GM18519 (cell line): ENCODE measurements at regions not wholly inside any gene's neighbourhood (a gene's known extent, or its start where the extent isn't known, plus 50 kb on each side); places are given as distances from the start of the nearest gene placed in this dataset.
"Not testable (repeated sequence)": the region's sequence is repeated elsewhere in the genome, so short reads cannot be mapped to it uniquely, and the experiment has no call there.

Source experiments
- ATAC-seq: cut with Tn5 transposase; IDR thresholded peaks from one replicate; pipeline ENCODE4 v1.9.1; 2021; ENCODE audit warnings: mild to moderate bottlenecking, moderate library complexity; ENCODE audit not compliant: unreplicated experiment, low FRiP score

DNA sequence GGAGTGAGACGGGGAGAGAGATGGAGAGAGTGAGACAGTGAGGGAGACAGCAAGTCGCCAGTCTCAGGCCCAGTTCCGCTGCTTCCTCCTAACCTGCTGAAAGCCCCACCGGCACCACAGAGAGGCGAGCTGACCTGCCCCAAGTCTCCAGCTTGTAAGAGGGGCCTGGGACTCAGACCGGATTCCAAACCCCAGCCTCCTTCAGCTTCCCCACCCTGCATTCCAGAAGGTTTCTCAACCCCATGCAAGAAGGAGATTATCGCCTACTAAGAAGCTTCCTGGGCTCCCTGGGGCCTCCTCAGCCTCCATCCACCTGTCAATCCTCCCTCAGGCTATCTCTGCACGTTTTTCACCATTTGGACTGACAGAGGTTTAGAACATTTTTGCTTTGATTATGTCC is 173.1 kb upstream of the RAB6C start:
- ATAC-seq = no peak

DNA sequence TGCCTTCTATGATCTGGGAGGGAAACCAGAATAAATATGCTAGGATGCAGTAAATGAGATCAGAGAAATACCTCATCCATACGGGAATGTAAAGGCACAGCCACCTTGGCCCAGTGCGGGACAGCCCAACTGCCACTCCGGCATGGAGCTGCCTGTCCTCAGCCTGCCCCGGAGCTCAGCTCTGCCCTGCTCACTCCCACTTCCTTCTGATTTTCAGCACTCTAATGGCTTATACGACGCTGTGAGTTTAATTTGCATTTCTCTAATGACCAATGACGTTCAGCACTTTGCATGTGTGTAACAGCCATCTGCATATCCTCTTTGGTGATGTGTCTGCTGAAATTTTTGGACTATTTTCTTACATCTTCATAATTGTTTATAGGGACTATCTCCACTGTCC is 172.5 kb upstream of the RAB6C start:
- no peak for ATAC-seq

DNA sequence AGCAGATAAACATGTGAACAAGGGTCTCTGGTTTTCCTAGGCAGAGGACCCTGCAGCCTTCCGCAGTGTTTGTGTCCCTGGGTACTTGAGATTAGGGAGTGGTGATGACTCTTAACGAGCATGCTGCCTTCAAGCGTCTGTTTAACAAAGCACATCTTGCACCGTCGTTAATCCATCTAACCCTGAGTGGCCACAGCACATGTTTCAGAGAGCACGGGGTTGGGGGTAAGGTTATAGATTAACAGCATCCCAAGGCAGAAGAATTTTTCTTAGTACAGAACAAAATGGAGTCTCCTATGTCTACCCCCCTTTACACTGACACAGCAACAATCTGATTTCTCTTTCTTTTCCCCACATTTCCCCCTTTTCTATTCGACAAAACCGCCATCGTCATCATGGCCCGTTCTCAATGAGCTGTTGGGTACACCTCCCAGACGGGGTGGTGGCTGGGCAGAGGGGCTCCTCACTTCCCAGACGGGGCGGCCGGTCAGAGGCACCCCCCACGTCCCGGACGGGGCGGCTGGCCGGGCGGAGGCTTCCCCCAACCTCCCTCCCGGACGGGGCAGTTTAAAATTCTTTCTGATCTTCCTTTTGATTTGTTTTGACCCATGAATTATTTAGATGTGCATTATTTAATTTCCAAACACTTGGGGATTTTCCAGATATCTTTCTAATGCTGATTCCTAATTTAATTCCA is 171.7 kb upstream of the RAB6C start:
- ATAC-seq = not testable (repeated sequence)

DNA sequence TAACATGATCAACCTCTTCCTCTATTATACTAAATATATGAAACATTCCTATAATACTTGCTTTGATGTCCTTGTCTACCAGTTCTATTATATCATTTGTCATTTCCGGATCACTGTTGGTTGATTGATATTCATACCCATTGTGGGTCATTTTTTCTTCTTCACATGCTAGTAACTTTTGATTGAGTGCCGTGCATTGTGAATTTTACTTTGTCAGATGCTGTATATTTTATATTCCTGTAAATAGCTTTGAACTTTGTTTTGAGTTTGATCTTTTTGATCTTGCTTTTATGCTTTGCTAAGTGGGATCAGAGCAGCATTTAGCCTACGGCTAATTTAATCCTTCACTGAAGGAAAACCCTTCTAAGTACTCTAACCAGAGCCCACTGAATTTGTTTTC is 168.9 kb upstream of the RAB6C start:
- ATAC-seq = no peak

DNA sequence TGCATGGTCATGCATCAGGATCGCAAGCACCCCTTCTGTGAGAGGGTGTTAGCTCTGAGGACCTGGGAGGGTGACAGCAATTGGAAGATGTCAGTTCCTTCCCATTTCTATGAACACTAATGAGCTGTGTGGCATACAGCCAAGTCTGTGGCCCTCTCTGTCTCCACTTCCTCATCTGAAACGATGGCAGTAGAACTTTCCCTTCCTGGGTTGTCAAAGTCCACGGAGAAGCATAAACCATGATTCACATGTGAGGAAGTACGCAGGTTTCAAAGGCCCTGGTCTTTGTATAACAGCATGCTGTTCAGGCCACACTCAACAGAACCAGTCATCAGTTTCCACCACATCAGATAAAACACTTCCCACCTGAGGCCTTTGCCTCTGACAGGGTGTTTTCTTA is 167.4 kb upstream of the RAB6C start:
- peak; percentile 67 for ATAC-seq

DNA sequence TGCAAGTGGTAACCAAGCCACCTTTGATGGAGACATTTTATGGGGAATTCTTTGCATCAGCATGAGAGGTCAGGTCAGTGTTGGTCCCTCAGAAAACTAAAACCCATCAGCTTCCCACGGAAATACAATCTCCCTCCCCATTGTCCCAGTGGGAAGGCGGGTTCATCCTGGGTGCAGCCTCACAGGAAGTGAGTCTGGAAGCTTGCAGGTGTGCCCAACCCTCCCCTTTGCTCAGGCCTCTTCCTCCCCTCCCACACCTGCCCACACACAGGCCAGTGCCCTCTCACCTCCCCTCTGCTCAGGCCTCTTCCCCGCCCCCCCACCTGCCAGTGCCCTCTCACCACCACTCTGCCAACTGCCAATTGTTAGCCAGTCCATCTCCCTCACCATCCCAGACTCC is 166.8 kb upstream of the RAB6C start:
- ATAC-seq = no peak

DNA sequence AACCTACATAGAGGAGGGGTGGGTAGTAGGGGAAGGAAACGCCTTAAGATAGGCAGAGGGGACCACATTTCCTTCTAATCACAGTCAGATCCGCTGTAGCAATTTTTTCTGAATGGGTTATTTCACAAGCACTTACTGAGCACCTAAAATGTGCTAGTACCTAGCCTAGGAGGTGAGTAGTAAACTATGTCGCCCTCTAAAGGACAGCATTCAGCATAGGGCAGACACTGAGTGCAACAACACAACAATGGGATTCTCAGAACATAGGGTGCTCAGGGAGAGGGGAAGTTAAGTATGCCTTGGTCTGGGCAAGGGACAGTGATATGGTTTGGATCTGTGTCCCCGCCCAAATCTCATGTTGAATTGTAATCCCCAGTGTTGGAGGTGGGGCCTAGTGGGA is 166.1 kb upstream of the RAB6C start:
- no peak for ATAC-seq

DNA sequence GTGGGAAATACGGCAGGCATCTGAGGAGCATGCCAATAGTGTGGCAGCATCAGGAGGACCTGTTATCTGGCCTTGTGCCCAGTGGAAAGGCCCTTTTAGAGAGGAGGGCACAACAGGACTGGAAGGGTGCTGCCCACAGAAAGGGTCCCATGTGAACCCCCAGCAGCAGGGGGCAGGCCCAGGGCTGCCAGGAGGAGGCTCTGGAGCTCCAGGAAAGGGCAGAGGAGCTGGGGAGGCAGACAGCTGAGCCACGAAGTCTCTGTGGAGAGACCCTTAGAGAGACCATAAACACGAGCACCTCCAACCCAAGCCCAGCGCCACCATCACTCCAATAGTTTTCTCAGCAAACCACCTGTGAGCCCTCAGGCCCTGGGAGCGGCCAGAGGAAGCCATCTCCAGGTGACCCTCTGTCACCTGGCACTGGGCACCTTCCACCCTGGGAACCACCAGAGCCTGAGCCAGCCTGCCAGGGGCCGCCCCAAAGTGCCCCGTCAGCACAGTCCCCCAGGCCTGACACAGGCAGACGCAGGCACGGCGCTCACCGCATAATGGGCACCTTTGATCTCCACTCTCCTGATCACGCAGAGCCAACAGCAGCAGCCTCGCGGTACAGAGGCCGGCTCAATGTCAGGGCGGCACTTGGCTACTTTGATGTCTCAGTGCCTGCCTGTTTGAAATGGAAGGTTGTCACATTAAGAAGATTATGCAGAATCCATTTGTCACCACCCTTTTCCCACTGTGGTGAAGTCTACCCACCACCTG is 162.5 kb upstream of the RAB6C start:
- ATAC-seq = no peak

DNA sequence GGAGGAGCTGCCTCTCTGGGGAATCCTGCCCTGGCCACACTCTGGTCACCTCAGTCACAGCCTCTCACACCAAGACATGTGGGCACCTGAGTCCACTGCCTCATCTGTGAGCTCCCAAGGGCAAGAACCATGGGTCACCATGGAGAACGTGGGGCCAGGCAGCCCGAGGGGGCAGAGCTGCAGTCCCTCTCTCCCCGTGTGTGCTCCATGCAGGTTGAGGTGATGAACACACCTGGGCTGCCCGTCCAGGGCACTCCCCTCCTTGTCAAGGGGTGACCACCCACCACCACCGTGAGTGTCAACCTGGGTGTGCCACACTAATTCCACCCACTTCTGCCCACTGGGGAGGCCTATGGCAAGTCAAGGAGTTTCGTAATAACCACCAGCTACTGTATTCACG is 159.6 kb upstream of the RAB6C start:
- no peak for ATAC-seq

DNA sequence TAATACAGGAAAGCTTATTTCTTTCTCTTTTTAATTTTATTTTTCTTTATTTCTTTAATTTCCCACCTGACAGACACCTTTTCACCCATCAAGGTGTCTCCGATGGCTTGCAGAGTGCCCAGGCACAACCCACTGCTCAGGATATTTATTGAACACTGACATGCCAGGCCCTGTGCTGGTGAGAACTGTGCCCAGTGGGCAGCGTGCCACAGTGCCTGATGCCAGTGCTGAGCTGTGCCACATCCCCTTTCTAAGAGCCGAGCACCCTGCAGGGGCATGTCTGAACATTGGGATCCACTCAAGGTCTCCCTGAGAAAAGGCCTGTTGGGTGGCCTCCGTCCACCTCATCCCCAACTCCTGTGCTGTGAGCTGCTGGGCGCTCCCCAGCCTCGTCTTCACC is 158.6 kb upstream of the RAB6C start:
- ATAC-seq = no peak

DNA sequence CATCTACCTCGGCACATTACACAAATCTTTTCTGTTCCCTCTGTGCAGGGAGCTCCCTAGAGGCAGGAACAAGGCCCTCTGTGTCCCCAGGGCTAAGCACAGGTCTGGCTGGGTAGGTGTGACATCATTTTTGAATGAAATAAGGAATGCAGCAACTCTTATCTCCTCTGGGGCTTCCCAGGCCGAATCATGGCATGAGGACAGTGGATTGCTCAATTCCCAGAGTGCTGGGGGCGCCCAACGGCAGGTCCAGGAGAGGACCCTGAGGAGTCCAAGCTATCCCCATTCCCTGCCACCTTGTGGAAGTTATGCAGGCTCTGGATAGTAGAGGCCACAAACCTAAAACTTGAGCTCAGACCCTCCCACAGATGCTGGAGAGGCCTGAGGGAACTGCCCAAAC is 158.0 kb upstream of the RAB6C start:
- no peak for ATAC-seq

DNA sequence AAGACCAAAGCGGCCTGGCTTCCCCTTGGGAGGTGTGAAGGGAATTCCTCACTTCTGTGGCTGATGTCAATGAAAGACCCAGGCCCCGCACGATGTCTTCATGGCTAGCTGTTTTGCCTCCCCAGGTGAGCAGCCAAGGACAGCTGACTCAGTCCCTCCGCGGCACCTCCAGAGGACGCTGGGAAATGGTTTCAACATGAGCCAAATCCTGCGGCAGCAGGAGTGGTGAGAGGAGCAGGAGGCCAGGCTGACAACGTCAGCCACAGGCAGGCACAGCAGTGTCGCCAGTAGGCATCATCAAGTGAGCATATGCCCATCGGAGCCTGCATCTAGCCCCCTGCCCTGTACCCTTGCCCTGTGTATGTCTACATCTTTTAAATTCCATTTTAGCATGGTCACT is 156.4 kb upstream of the RAB6C start:
- no peak for ATAC-seq

DNA sequence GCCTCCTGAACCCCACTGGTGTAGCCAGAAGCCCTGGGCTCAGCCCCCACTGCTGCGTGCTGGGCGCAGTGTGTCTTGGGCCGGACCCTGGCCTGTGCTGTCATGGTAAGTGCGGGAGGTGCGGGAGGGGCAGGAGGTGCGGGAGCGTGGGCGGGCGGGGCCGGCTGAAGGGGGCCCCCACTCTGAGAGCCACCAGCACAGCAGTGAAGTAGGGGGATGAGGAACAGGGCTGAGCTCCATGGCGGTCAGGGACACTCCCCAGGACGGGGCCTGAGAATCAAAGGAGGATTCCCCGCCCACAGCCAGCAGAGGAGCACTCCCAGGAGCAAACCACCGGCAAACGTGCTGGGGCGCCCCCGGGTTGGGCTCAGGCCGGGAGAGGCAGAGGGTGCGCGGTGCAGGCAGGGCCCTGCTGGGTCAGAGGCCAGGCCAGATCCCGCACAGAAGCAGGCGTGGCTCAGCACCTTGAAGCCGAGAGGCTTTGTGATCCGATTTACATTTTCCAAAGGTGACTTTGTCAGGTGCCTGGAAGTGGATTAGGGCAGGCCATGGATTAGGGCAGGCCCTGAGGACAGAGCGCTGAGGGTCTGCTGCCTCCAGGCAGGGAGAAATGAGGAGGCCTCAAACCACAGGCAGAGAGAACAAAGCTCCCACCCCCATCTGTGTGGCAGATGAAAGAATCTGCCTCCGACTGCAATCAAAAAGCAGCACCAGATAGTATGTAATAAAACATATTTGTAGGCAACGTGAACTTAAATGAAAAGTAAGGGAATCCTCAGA is 152.0 kb upstream of the RAB6C start:
- ATAC-seq = no peak

DNA sequence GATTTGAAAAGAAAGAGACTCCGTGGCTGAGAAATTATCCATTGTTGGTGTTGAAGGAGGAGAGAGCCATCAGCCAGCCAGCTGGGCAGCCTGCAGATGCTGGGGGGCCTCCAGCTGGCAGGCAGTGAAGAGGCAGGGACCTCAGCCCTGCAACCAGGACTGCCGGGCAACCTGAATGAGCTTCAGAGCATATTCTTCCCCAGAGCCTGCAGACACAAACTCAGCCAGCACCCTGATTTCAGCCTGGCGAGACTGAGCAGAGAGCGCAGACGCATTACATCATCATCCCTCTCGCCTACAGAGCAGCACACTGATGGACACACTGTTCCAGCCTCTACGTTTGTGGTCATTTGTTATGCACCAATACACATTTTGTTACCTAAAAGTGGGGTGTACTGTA is 150.7 kb upstream of the RAB6C start:
- ATAC-seq = no peak

DNA sequence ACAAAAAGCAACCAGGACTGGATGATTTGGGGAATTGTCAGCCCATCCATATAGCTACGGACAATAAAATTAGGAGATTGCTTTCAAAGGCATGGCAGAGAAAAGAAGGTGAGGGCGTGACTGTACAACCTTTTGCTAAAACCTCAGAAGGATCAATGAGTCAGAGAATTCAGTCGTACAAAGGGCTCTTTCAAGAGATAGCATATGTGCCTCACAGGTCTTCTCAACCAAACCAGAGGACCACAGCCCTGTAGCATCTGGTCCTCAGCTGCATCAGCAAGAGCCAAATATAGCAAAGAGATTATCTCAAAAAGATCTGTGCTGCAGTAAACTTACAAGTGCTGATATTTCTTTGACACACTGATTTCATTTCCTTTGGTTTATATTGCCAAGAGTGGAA is 149.9 kb upstream of the RAB6C start:
- no peak for ATAC-seq

DNA sequence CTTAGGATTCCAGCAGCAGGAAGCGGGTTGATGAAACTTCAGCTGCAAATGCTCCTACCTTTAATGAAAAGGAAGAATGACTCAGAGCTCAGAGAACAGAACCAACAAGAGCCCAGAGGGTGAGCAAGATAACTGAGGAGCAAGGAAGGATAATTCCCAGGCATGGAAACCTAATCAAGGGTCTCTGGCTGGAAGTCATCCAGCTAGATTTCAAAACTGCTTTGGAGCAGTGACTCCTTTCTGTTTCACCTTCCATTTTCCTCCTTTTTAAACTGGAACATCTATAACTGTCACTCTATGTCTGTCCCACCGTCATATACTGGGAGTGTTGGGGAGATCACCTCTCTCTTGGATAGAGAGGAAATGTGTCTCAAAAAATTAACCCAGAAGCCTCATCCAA is 148.4 kb upstream of the RAB6C start:
- ATAC-seq = no peak

DNA sequence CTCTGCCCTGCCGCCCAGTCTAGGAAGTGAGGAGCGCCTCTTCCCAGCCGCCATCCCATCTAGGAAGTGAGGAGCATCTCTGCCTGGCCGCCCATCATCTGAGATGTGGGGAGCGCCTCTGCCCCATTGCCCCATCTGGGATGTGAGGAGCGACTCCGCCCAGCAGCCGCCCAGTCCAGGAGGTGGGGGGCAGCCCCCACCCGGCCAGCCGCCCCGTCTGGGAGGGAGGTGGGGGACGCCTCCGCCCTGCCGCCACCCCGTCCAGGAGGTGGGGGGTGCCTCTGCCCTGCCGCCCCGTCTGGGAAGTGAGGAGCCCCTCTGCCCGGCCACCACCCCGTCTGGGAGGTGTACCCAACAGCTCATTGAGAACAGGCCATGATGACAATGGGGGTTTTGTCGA is 146.0 kb upstream of the RAB6C start:
- ATAC-seq = not testable (repeated sequence)

DNA sequence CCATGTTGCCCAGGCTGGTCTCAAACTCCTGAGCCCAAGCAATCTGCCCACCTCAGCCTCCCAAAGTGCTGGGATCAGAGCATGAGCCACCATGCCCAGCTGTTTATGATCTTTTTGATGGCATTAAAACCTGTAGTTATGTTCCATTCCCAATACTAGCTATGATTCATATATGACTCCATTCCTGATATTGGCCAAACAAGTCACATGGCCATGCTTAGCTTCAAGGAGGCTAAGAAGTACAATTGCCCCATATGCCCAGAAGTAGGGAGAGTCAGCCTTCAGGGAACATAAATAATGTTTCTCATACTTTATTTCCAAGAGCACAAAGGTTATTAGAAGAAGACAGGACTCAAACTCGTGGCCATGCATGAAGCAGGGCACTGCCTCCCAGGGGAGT is 132.4 kb upstream of the RAB6C start:
- ATAC-seq = no peak

DNA sequence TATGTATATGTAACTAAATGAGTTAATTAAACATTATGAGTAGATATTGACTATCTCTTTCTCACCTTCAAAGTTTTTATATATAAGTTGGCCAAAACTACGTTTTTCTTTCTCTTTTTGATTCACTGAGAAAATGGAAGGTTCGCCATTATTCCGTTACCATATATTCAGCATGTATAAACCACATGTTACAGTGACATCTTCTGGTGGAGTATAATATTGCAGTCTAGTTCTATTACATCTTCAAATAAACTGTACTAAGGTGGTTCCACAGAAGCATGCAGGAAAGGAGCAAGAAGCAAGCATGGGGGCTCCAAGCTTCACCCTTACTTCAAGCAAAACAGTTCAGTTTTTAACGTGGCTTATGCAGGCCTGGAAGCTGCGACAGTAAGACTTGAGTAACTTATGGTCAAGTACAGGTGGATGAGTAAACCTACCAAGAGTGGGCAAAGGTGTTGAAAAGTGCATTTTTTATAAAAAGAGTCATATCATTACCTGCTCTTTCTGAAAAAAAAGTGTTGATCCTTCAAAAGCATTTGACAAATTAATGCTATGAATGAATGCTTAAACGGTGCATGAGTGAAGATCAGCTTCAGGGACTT is 129.8 kb upstream of the RAB6C start:
- ATAC-seq = peak; percentile 86

DNA sequence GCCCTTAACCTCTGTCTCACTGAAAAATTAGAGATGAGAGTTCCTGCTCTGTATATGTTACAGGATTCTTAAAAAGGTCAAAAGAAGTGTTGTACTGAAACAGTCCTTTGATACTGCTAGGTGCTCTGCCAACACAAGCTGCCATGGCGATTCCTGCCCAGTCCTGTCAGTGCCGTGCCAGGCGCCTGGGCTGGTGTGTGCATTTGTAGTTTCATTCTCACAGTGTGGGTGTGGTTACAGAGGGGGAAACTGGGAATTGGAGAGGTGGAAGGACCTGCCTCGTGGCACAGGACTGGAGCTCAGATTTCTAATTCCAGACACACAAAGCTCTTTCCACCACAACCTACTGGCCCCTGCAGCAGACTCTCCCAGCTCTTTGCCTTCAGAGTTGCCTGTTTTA is 122.3 kb upstream of the RAB6C start:
- ATAC-seq = no peak

DNA sequence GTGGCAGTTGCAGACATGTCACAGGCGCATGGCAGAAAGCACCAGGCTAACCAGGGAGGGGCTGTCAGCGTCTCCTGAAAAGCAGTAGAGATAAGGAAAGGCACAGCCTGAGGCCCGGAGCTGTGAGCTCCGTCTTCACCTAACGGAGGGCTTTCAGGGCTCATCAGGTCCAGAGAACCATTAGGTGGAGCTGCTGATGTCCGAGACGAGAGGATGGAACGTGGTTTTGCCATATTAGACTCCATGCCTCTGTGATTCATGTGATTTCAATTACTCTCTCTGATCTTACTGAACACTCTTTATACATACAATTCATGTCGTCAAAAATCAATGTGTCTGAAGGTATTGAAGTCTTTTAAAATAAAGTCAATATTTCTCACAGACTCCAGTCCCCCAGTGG is 120.3 kb upstream of the RAB6C start:
- ATAC-seq = no peak
